Medulla oblongata (tissue), 1 donor: ENCODE measurements at regions not wholly inside any gene's neighbourhood (a gene's known extent, or its start where the extent isn't known, plus 50 kb on each side); places are given as distances from the start of the nearest gene placed in this dataset.

Experiments used
- DNase-seq: peaks from one replicate; pipeline ENCODE4 v3.0.0-alpha.2; 2015; ENCODE audit errors: extremely low spot score

DNA sequence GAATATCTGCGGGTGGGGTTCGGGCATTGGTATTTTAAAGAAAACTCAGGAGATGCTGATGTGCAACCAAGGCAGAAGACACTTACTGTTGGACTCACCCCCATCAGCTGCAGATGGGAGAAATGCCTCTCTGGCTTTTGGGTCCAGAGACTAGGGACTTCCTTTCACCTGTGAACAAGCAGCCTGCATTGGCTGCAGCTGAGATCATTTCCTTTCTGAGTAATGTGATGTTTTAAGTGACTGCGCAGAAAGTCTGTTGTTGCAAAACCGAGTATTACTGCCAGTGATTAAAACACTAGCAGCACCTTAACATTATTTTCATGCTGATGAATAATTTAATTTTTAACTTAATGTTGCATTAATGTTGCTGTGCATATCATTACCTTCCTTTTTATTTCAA is 143.0 kb downstream of the TSN start:
- DNase-seq = no peak

DNA sequence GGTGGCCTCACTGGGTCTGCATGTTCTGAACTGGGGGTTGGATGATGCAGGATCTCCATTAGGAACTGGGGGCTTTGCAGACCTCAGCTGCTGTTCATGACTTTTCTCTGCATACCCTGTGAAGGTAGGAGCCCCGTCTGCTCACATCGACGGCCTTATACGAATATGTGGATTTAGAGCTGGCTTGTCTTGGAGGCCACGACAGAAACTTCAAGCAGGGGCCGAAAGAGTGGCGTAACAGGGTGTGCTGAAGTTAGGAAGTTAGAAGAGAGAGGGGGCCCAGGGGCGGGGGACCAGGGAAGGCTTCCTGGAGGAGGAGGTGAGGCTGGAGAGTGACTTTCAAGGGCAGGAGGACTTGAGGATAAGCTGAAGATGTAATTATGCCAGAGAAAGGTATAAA is 144.9 kb downstream of the TSN start:
- DNase-seq = no peak

DNA sequence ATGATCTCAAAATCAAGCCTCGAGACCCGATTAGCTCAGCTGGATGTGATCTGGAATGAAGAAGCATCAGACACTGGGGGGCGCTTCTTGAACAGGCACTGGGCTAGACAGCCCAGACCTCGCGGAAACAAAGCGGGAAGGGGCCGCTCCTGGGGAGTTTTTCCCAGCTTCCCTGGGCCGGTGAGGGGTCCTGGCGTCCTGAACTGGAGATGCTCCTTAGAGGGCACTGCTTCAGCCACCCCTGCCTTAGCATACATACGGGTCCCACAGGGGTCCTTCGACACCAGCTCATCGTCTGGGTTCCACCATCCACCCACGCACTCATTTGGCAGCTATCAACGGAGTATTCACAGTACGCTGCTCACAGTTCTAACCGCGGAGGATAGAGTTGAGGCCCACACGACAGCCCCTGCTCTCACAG is 146.7 kb downstream of the TSN start:
- no peak for DNase-seq

DNA sequence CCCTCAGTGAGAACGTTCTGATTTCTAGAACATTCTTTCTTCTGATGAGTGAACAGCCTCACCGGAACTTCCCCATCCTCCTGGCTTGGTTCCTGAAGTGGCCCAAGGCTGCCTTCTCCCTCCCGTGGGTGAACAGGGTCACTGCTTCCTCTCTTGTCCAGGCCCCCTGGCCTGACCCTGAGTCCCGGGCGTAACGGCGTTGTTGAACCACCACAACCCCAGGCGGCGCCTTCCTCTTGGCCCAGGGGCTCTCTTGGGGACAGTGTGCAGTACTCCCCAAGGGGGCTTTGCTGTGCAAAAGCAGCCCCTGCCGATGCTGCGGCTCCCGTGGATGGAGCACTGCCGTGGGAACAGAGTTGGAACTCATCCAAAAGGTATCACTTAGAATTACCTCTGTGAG is 147.2 kb downstream of the TSN start:
- DNase-seq = no peak

DNA sequence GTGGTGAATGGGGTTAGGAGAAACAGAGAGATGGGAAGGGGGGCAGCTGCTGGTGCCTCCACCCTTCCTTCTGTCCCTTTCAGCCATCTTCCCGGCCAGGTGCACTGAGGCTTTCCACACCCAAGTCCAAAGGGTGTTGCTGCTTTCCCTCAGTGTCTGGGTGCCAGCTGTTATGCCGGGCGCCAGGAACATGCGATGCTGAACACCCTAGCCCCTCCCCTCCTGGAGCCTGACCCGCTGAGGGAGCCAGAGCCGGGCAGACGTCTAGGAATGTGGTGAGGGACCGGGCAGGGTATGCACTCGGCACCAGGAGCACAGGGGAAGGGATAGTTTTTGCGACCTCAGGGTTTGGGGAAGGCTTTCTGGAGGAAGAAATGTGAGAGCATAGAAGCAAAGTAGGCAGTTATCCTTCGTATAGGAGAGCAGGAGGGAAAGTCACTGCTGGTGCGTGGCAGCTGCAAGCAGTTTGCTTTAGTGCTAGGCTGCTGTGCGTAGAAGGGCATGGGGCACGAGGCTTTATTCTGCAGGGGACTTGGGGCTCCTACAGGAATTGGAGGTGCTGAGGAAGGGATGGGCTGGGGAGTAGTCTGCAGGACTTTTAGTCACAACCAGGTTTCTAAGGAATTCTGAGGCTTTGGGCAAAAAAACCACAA is 147.7 kb downstream of the TSN start:
- DNase-seq = no peak

DNA sequence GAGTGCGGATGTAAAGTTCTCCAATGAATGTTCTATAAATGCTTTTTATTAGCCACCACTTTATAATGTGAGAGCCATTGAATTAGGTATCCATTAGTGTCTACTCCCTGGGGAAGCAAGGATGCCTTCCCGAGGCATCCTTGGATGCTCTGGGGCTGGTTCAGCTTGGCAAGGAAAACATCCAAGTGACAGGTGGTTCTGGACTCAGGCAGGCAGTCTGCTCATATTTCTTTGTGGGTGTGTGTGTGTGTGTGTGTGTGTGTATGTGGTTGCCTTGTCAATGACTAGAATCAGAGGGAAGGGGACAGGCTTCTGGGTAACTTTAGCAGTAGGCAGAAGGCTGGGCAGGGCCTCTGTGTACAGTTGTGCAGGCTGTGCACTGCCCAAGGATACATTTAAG is 149.2 kb downstream of the TSN start:
- no peak for DNase-seq

DNA sequence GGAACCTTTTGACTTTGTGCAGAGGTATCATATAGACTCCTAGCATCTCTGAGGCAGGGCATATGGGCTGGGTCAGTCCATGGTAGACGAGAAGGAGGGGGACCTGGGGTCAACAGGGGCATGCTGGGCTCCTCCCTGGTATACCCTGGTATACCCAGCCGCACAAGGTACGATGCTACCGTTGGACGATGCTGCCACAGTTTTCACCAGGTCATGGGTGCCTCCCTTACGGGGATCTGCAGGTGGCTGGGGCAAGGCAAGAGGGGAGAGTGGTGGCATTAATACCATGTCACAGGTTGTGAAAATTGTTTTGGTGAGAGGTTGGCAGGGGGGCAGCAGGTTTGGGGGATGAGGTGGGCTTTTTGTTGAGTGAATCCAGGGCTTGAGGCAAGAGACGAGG is 149.8 kb downstream of the TSN start:
- no peak for DNase-seq

DNA sequence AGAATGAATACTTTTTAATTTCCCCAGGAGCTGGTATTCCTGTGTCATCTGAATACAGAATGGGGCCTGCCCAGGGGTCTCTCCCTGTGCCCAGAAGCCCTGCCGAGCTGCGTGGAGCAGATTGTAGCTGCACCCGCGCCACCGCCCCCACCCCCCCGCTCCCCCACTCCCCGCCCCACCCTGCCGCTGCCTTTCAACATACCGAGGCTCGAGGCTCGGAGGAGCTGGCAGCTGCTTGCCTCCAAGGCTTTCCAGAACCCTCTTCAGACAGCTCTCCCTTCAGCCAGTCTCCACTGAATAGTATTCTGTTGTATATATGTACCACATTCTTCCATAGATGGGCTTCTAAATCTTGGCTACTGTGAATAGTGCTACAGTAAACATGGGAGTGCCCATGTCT is 150.7 kb downstream of the TSN start:
- no peak for DNase-seq

DNA sequence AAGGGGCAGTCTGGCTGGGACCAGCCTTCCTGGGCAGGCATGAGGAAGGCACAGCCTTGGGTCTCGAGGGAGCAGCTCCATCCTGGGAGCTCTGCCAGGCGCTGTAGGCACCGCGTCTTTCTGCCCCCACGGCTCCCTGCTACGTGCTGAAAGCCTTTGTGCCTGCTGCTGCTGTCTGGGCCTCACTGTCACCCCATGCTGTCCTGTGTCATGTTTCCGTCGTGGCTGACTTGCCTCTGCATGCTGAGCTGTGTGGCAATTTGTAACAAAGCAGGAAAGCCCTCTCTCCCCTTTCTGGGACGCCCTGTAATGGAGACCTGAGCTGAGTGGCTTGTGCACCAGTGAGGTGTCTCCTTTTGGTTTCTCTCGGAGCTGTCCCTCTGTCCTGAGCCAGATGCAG is 152.5 kb downstream of the TSN start:
- DNase-seq = no peak

DNA sequence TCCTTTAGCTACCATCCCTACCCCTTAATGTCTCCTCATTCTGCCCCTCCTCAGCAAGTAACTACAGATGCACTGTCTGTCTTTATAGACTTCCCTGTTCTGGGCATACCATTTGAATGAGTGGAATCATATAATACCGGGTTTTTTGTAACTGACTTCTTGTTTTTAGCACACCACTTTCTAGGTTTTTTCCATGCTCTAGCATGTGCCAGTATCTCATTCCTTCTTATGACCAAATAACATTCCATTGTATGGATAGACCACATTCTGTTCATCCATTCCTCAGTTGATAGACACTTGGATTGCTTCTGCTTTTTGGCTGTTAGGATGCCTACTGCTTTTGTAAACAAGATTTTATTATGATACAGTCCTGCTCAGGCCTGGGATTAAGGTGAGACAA is 154.7 kb downstream of the TSN start:
- no peak for DNase-seq

DNA sequence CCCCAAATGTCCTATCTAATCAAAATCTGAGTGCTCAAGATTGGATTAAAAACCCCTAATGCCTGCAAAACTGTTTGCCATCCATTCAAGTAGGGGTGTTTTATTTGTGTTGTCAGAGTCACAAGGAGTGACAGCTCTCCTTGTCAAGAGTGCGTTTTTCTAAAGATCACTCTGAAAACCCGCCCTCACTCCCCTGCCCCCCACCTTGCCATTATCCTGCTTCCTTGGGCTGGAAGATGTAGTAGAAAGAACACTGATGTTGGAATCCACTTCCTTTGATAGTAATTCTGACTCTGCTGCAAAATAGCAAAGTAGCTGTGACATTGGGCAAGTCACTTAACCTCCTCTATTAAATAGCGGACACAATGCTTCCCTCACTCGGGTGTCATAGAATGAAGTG is 155.6 kb downstream of the TSN start:
- no peak for DNase-seq

DNA sequence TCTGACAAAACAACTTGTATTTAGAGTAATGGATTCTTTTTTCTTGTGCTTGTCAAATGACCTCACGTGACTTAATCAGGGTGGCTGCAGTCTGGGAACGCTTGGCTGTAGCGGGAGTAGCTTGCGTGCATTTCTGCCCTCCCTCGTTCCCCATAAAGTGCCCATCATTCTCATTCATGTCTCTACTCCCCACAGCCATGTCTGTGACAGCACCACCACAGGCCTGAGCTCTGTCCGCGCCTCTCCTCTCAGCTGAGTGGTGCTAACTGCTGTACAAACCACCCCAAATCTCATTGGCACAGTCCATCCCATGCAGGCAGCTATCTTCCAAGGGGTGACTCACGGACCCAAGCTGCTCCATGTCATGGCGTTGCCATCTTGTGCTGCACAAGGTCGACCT is 161.7 kb downstream of the TSN start:
- DNase-seq = no peak

DNA sequence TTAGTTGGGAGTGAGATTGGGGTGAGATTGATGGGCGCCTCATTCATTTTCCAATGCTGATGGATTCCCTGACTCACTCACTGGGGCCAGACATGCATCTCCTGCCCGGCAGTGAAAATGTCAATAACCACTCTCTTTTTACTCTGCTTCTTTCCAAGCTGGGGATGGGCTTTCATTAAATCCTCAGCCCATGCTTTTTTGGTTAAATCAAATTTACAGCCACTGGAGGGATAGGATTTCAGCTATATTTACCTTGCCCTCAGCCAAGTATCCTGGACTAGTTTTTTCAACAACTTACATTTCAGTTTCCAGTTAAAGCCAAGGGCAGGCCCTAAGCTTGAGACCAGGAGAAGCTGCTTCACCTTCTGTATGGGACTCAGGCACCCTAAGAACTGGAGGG is 162.8 kb downstream of the TSN start:
- no peak for DNase-seq

DNA sequence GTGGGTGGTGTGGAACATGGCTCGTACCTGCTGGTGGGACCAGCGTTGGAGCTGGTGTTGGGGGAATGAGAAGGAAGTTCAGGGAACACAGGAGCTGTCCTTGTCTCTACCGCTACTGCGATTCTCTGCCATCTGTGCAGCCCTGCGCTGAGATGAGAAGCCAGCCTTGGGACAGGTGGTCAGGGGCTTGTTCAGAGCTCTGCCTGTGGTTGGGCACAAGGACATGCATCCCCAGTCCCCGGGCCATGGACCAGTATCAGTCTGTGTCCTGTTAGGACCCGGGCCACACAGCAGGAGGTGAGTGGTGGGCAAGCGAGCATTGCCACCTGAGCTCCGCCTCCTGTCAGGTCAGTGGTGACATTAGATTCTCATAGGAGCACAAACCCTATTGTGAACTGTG is 164.4 kb downstream of the TSN start:
- DNase-seq = no peak

DNA sequence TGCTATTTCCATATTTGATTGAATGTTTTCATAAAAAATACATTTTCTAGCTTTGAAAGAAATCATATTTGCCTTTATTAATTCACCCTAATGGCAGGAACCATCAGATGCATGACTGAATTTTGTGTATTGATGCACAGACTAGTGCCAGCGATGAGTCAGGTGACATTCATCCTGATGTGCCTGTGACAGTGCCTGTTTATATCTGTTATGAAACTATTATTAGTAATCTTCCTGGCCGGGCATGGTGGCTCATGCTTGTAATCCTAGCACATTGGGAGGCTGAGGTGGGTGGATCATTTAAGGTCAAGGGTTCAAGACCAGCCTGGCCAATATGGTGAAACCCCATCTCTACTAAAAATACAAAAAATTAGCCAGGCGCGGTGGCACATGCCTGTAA is 170.0 kb downstream of the TSN start:
- DNase-seq = no peak

DNA sequence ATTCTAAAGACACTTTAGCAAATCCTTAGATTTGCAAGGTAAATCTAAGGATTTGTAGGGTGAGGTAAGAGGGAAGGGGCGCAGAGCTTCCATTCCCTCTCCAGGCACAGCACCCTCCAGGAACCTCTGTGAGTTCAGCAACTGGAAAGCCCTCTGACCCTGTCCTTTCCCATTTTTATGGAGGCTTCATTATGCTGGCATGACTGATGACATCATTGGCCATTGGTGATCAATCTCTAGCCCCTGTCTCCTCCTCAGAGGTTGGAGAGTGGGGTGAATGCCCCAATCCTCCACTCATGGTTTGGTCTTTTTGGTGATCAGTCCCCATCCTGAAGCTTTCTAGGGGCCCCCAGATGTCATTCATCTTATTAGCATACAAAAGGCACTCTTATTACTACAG is 187.8 kb downstream of the TSN start:
- no peak for DNase-seq

DNA sequence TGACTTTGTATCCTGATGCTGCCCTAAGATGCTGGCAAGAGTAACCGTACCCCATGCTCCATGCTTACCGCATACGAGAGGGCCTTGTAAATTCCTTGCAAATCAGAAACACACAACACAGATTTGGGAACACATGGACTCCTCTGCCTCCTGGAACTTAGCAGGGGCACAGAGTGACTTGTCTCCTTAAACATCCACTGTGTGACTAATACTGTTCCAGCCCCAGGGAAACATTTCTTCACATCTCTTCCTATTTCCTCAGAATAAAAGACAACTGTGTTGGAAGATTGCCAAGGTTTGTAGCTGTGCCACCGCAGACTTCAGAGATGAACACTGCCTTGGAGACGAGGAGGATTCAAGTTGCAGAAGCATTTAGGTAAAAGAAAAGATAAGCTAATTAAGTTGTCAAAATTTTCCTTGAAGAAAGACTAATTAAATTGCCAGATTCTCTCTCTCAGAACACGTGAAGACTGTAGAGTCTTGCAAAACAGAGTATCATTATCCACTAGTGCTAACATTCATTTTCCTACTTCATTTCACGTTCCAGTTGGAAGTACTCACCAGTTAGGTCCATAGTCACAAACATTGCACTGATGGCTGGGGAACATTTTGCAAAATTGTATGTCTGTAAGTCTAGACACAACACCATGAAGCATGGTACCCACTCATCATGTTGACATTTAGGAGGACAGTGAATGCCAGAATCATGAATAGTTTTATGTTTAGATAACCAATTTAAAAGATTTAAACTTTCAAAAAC is 188.8 kb downstream of the TSN start:
- peak; percentile 10 for DNase-seq

DNA sequence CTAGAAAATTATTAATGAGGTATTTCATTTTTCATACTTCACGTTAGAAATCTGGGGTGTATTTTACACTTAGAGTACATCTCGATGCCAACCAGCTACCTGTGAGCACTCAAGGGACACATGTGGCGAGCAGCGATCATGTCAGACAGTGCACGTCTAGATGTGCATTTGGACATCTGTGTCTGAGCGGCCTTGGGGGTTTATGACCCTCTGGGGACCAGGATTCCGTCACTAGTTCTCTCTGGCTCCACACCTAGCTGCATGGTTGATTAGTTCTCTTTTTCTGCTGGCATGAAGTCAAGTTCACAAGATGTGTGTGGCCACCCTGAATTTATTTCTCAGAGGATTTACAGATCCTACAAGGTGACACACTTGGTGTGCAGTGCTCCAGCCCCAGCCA is 192.2 kb downstream of the TSN start:
- no peak for DNase-seq

DNA sequence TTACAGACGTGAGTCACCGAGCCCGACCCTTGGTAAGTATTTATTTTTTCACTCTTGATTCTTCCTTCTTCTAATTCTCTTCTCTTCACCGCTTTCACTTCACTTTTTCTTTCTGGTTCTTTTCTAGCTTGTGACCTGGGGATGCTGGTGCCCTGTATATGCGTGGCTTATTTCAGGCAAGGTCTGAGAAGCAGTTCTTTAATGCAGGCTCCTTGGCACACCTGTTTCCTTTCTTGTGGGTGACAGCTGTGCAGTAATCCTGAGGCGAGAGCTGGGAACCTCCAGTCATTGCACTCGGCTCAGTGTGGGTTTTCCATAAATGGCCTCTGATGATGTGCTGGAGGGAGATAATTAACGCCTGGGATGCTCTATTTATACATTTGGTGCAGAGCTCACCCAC is 193.8 kb downstream of the TSN start:
- DNase-seq = no peak

DNA sequence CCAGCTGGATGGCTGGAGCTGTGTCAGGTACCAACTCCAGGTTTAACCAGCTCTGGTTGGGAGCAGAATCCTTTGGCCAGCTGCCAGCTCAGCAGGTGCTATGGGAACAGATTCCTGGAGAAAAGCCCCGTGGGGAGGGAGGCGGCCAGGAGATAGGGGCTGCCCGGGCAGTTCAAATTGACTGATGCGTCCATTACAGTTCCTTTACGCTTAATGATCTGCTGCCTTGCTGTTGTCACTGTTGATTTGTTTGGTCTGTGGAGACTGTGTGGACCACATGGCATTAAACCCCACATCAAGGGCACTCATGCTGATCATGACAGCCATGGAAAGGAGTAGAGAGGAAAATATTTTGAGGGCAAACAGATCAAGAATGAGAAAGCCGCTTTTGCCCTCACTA is 200.0 kb downstream of the TSN start:
- no peak for DNase-seq

DNA sequence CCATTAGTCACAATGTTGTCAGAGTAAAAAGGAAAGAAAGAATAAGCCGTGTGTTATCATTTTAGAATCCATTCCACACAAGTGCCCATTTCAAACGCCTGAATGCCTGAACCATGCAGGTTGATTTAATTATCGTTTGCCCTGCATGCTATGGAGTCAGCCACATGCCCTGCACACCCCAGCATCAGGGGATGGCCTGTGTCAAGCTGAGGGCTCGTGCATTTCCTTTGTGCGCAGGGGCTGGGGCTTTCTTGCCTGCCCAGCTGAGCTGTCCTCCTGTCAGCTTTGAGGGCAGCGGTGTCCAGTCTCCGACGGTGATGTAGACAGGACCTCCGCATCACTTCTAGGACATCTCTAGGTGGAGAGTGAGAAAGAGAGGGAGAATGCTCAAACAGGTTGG is 200.4 kb downstream of the TSN start:
- no peak for DNase-seq

DNA sequence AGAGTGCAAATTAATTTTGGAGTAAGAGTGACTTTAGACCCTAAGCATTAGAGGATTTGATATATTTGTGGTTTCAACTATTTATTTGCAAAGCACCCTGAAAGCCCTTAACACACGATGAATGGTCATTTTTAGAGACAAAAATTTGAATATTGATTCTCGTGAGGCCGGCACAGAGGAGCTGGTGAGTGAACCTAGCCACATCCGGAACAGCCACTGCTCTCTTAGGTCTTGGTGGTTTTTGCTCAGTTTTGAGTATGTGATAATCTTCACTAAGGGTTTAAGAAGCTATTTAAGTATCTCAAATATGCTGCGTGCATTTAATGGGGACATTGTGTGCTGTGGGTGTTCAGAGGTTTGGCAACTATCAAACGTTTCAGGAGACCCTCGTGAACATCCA is 204.8 kb downstream of the TSN start:
- DNase-seq = no peak

DNA sequence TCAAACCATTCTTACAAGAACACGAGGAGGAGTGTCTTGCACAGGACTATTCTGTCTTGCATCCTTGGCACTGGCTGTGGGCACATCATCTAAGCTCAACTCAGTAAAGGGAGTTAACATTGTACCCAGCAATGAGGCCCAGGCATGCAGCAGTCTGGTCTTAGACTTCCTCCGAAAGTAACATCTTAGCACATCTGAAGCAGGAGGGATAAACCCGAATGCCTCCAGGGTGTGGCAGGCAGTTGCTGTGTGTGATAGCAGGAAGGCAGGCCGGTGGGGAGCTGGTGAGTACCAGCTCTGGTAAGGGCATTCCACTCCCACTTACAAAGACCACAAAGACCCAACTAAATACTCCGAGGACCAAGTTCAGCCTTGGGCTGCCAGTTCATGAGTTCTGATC is 206.3 kb downstream of the TSN start:
- DNase-seq = no peak

DNA sequence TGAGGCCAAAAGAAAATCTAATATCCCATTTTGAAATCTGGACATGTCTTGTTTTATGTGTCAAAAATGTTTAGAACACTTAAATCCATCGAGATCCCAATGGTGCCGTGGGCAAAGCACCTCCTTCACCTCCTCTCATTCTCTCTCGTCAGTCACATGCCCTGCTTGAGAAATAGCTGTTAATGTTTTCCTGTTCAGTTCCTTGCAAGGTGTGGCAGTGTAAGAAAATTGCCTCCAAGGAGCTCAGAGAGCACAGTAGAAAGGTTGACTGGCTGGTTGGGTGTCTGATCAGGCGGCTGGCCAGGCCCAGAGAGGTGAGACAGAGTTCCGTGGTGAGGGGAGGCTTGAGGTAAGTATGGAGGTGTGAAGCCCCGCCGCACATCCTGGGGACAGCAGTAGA is 210.2 kb downstream of the TSN start:
- no peak for DNase-seq
